GM21367 (cell line): ENCODE measurements at regions not wholly inside any gene's neighbourhood (a gene's known extent, or its start where the extent isn't known, plus 50 kb on each side); places are given as distances from the start of the nearest gene placed in this dataset.

ENCODE experiments used
- ATAC-seq: cut with Tn5 transposase; IDR thresholded peaks from one replicate; pipeline ENCODE4 v1.9.1; 2021; ENCODE audit not compliant: unreplicated experiment

DNA sequence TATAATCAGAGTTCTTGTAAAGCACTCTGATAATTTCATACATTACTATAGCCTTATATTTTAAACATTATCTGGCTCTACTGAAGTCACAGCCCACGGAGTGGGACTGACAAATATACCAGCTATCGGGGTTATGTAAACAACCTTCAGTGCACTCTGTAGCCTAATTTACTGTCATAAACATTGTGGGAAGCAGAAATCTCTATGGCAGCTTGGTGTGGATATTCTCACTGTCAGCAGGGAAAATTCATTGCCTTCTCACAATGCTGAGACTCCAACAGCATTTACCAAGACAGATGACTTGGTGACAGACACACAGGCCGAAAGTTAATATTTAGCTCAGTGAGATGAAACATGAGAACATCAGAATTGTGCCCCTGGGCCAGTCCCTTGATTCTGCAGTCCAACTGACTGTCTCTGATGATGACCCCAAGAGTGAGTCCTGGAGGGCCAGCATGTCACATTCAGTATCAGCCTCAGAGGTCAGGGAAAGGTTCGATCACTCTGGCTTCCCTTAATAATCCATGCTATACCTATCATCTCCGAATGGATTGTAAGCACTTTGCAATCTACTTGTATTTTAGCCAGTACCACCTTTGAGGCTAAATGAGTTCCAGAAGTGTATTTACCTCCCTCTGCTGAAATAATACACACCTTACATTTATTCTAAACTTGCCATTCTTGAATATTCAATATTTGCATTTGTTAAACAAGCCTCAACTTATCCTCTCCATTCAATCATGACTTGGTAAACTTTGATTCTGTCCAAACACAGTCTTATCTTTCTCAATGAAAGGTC is 146.2 kb upstream of the OSR1 start:
- no peak for ATAC-seq

DNA sequence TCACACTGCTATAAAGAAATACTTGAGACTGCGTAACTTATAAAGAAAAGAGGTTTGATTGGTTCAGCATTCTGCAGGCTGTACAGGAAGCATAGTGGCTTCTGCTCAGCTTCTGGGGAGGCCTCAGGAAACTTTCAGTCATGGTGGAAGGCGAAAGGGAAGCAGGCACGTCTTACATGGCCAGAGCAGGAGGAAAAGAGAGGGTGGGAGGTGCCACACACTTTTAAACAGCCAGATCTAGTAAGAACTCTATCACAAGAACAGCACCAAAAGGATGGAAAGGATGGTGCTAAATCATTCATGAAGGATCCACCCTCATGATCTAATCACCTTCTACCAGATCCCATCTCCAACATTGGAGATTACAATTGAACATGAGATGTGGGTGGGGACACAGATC is 145.5 kb upstream of the OSR1 start:
- no peak for ATAC-seq

- no peak for ATAC-seq
These were observed 145.0 kb upstream of the OSR1 start for GRCh38 chr2:19503406-19503805.

DNA sequence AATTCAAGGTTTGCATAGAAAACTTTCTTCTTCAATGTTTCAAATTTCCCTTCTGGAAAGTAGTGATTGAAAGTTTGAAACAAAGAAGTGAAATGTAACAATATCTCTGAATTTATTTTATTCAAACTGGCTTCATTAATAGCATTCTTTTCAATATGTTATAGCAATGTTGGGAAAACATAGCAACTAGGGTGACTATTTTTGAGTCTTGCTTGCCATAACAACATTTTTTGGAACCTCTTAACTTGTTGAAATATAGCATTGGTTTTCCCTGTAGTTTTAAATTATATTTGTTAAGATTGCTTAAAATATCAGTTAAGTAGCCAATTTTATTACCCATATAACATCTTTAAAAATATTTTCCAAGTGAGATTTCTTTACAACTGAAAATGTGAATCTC is 141.7 kb upstream of the OSR1 start:
- no peak for ATAC-seq

GRCh38 chr2:19496646-19497045 is 138.2 kb upstream of the OSR1 start:
- no peak for ATAC-seq

GRCh38 chr2:19494241-19494640 is 135.8 kb upstream of the OSR1 start:
- ATAC-seq: no peak

- ATAC-seq: no peak
These were observed 133.4 kb upstream of the OSR1 start for GRCh38 chr2:19491796-19492195.

DNA sequence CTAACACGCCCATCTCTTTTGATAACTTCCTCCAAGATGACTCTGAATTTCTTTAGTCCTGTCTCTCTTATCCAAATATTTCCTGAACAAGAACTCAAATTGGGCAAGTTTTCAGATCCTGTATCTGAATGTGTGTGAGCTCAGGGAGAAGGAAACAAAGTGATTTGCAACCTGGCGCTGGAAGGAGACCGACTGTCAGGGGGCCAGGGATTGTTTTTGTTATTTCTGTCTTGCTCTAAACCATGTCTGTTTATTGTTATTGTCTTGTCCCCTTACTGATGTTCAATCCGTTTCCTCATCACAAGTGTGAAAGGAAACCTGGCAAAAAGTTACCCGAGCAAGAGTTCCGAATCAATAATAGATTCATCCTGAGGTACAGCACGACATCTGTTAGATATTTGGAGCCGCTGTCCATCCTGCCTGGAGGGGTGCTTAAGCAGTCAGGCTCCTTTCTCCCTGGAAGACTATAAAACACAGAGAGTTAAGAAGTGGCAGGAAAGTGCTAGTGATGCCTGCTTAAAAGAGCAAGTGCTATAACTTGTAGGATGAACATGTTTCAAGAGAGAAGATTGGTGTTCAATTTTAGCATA is 132.5 kb upstream of the OSR1 start:
- ATAC-seq: no peak

DNA sequence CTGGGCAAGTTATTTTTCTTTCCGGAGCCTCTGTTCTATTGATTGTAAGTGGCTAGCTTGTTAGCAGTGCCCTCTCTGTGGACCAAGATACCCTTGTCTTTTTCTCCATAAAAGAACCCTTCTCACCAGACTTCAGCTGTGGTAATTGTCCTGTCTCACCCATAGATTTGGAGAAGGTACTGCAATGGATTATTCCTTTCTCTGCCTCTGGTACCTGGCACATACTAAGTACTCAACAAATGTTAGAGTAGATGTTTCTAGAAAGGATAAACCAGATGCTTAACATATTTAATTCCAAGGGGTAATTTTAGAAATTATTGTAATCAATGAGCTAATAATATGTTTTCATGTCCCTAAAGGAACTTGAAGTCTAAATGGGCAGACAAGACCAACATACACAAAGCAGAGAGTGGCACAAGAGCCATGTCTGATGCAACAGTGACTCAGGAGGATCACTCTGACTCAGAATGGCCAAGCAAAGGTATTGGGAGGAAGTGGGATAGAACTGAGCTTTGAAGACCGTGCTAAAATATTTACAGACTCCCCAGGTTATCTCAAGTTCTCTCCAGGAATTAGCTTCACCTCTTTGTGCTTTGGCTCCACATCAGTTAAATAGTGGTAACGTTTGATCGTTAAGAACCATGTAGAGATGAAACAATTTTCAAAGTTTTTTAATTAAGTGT is 129.7 kb upstream of the OSR1 start:
- peak; percentile 84 for ATAC-seq

DNA sequence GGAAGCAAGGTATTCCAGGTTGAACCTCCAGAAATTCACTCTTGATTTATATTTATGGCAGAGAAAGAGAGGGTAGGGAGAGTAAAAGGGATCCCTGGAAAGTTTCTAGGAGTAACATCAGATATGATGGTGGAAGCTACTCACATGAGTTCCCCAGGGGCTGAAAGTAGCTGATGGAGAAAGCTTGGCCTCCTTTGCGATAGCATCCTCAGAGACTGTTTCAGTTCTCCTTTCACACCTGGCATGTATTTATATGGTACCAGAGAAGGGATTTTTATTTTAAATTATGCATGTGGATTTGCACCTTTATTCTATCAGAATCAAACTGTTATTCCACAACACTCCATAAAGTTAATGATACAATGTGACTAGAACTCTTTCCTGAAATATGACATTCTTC is 126.3 kb upstream of the OSR1 start:
- peak; percentile 70 for ATAC-seq

DNA sequence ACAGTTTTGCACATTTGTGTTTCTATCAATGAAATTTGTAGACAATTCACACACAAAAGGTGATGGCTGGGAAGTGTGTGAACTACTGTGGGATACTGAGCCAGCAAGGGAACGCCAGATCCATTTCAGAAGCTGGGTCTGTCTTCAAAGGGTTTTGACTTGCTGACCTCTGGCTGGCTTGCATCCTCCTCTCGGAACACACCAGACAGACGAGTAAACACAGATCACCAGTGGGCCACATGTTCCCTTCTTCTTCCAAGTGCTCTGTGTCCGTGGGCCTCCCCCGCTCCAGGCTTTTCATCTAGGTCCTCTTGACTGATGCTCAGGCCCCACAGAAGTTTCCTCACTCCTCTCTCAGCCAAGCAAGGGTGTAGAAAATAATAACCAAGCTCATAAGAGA is 122.2 kb upstream of the OSR1 start:
- ATAC-seq: no peak

- no peak for ATAC-seq
These were observed 121.2 kb upstream of the OSR1 start for GRCh38 chr2:19479666-19480065.

GRCh38 chr2:19478409-19478808 is 120.0 kb upstream of the OSR1 start:
- ATAC-seq: no peak

DNA sequence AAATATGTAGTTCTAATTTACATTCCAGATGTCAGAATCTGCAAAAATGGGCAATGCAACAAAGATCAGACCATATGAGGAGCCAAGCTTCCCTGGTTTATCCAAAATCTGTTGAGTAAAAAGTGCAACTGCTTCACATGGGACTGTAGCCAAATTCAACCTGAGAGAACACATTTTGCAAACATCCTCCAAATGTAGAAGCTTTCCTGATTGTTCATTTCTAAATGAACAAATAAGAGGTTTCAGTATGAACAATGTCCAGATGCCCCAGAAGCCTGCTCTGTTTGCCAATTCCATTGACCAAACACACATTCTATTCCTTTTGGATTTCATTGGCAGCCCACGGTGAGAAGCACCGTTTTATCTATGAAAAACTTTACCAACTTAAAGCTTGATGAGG is 117.9 kb upstream of the OSR1 start:
- ATAC-seq: no peak

GRCh38 chr2:19474128-19474527 is 115.7 kb upstream of the OSR1 start:
- ATAC-seq: peak; percentile 99

GRCh38 chr2:19473350-19473749 is 114.9 kb upstream of the OSR1 start:
- no peak for ATAC-seq

- no peak for ATAC-seq
These were observed 114.1 kb upstream of the OSR1 start for GRCh38 chr2:19472391-19472978.

DNA sequence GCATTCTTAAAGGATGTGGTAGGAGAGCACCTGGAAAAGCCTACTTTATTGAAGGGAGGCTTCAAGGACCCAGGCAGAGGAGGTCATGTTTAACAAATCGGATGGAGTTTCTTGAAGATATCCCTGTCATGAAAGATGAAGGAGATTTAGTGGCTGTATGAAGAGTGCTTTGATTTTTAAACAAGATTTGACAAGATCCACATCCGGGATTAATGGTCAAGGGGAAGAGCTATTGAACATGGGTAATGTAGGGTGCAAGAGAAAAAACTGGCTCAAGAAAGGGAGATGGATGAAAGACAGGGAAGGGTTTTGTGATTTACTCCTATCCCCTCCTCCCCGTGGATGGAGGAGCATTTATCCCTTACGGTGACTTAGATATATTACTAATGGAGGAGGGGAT is 113.1 kb upstream of the OSR1 start:
- ATAC-seq: no peak

DNA sequence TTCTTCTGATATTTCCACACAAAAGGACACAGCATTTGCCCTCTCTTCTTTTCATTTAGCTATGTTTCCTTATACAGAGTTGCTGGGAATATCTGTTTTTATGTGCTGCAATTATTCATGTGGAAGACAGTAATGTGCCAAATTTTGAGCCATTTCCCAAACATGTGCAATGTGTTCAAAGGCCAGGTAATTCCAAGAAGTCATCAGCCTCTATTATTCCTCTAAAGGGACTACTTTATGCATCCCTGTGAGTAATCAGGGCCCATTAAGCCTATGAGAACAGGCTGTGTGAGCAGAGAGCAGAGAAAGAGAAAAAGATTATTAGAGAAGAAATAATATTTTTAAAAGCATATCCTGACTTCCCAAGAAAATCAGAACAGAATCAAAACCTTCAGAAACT is 107.6 kb upstream of the OSR1 start:
- ATAC-seq: no peak

- ATAC-seq: no peak
These were observed 103.8 kb upstream of the OSR1 start for GRCh38 chr2:19462256-19462645.

DNA sequence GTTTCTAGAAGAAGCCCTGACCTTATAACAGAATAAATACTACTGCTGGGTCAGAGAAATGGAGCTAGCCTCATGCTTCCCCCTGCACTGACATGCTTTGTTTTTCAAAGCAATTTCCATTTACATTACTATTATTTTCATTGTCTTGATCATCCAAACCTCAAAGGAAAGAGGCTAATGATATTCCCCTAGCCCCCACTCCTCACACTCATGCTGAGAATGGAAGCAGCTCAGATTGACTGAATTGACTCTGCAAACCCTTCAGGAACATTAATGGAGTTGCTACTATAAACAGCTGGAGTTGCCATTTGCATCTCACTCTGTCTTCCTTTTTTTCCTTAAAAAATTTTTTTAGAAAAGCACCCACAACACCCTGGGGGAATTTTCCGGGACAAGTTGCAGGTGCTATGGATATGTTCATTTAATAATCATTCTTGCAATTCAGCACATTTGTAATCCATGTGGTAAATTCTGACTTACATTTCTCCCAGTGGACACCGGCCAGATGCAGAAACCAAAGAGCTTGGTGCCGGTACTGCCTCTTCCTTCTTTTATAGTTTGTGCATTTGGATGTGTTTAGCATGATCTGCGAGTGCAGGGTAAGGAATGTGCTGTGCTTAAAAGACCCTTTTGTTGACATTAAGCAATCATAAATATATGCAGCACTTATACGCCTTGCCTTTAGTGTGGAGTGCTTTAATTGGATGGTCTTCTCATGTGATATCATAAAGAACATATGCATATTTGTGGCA is 103.3 kb upstream of the OSR1 start:
- no peak for ATAC-seq
